ENCODE measurements at regions not wholly inside any gene's neighbourhood (a gene's known extent, or its start where the extent isn't known, plus 50 kb on each side); places are given as distances from the start of the nearest gene placed in this dataset.

- Histone ChIP-seq H2BK120ac (replicated peaks; ENCODE audit: low read depth, low read length) (no peak overlapping the region), H3K27ac (ENCODE audit: low read depth, low read length) (no peak overlapping the region), H3K27me3 (replicated peaks in 1 of 4; ENCODE audit: control insufficient read depth in 3 of 4, extremely low read depth in 1 of 4, insufficient read depth in 3 of 4, low read length in 3 of 4) (no peaks in the 10 kb centered on the region), H2BK12ac (ENCODE audit: low read depth, low read length) (no peak overlapping the region), H2BK5ac (ENCODE audit: low read depth, low read length) (no peak overlapping the region), H4K91ac (replicated peaks; ENCODE audit: insufficient read length, low read length) (no peak overlapping the region), H3K4me3 (ENCODE audit: extremely low read depth in 1 of 4, insufficient read depth in 2 of 4, low read depth in 3 of 4, low read length in 4 of 4) (no peak overlapping the region), H3K4ac (replicated peaks; ENCODE audit: insufficient read length, low read depth, low read length) (no peak overlapping the region), H3K9ac (replicated peaks in 1 of 4; ENCODE audit: extremely low read depth in 1 of 4, low read depth in 3 of 4, low read length in 3 of 4) (no peak overlapping the region), H3K4me1 (replicated peaks in 1 of 4; ENCODE audit: control insufficient read depth in 3 of 4, insufficient read depth in 4 of 4, low read length in 3 of 4) (no peaks in the 10 kb centered on the region), H4K5ac (ENCODE audit: insufficient read length, low read depth, low read length) (no peak overlapping the region), H3K79me1 (ENCODE audit: low read depth, low read length) (no peaks in the 10 kb centered on the region), H3K56ac (replicated peaks; ENCODE audit: insufficient read length, low read depth, low read length) (no peak overlapping the region), H2BK15ac (ENCODE audit: low read length) (no peak overlapping the region), H2AK5ac (ENCODE audit: low read depth, low read length) (no peak overlapping the region), H4K8ac (ENCODE audit: extremely low read depth, insufficient read depth, low read length) (no peak overlapping the region), H3K18ac (ENCODE audit: extremely low read depth, low read length) (no peak overlapping the region), H3K23me2 (ENCODE audit: low read depth, low read length) (no peaks in the 10 kb centered on the region), H2BK20ac (ENCODE audit: low read length) (no peak overlapping the region), H3K23ac (ENCODE audit: insufficient read length) (no peak overlapping the region), H3K4me2 (ENCODE audit: insufficient read depth in 1 of 2, low read depth in 2 of 2, low read length in 2 of 2) (no peak overlapping the region), H3K14ac (ENCODE audit: insufficient read length) (no peak overlapping the region), H3K79me2 (ENCODE audit: control insufficient read depth in 1 of 2, insufficient read depth in 2 of 2, low read length in 2 of 2) (no peaks in the 10 kb centered on the region), H3K36me3 (ENCODE audit: control insufficient read depth in 2 of 4, insufficient read depth in 4 of 4, low read length in 3 of 4) (no peaks in the 10 kb centered on the region), H3K9me3 (ENCODE audit: insufficient read depth in 2 of 2, low read depth in 1 of 2, low read length in 1 of 2) (no peaks in the 10 kb centered on the region), H2AFZ (ENCODE audit: low read length) (no peak overlapping the region), H4K20me1 (replicated peaks in 1 of 2; ENCODE audit: control insufficient read depth in 1 of 2, insufficient read depth in 2 of 2, low read length in 2 of 2) (no peaks in the 10 kb centered on the region)
- no peak for DNase-seq (ENCODE audit: low read depth in 1 of 2, low spot score in 2 of 2)
- WGBS, 2 experiments (ENCODE audit: extremely low coverage in 1 of 2, insufficient coverage in 1 of 2, insufficient read length in 1 of 2, insufficient replicate concordance in 2 of 2, low coverage in 1 of 2, low lambda C conversion rate in 2 of 2, missing lambda C conversion rate in 1 of 2): 84% methylated on average over 2 of the region's 2 CpGs; no CpG with 5 or more reads in 1 of the 2 experiments
- CTCF ChIA-PET (ENCODE audit: partially characterized antibody): interaction anchor here (1.1 kb wide), 1 partner anchor 9 kb away, joined by 4 read pairs; no protein-coding TSS in a partner anchor
- no peak for FAIRE-seq
- TF ChIP-seq TAF1 (IDR thresholded peaks at IDR 0.05; ENCODE audit: low read depth, low read length): no peak
- no peak for TF ChIP-seq SP2 (IDR thresholded peaks at IDR 0.05; ENCODE audit: low read length)
- no peak for TF ChIP-seq YY1 (IDR thresholded peaks at IDR 0.05; ENCODE audit: low read depth, low read length)
- no peak for TF ChIP-seq SAP30 (IDR thresholded peaks at IDR 0.05; ENCODE audit: insufficient read depth, insufficient replicate concordance, low read length)
- no peak for TF ChIP-seq ATF2 (IDR thresholded peaks at IDR 0.05; ENCODE audit: low read length)
- no peak for TF ChIP-seq CHD2 (IDR thresholded peaks at IDR 0.05; ENCODE audit: low read length)
- no peak for TF ChIP-seq GTF2F1 (IDR thresholded peaks at IDR 0.05; ENCODE audit: borderline replicate concordance, low read depth, low read length)
- POLR2A ChIA-PET (ENCODE audit: partially characterized antibody): no interaction called here
Measured at GRCh38 chr18:38606841-38607240, 1041.2 kb upstream of the CELF4 start.

Measured in H1 (cell line).